Astrocyte (in vitro differentiated cells and primary cell): ENCODE measurements at regions not wholly inside any gene's neighbourhood (a gene's known extent, or its start where the extent isn't known, plus 50 kb on each side); places are given as distances from the start of the nearest gene placed in this dataset.

Experiments
- DNase-seq: peaks from one replicate; pipeline ENCODE4 v3.0.0-alpha.2; 2010; ENCODE audit warnings: low read depth
- FAIRE-seq: peaks from 2 replicates; lab custom pipeline; 2011; peaks lifted over from hg19 to GRCh38; lab: Jason Lieb, UNC
- H2AFZ ChIP-seq: 2 replicates; pipeline ENCODE4 v1.6.0; 2012; ENCODE audit warnings: low read depth, low read length, inconsistent platforms
- H3K27ac ChIP-seq: 2 replicates; pipeline ENCODE4 v1.5.1; 2011; ENCODE audit warnings: low read depth, low read length, inconsistent platforms
- H3K27me3 ChIP-seq: 2 replicates; pipeline ENCODE4 v1.6.0; 2011; ENCODE audit warnings: low read length, inconsistent platforms; ENCODE audit not compliant: insufficient read depth
- H3K36me3 ChIP-seq: 2 replicates; pipeline ENCODE4 v1.5.1; 2011; ENCODE audit warnings: low read length, inconsistent platforms; ENCODE audit not compliant: insufficient read depth
- H3K4me1 ChIP-seq: 2 replicates; pipeline ENCODE4 v1.5.1; 2011; ENCODE audit warnings: low read length, inconsistent platforms; ENCODE audit not compliant: insufficient read depth
- H3K4me2 ChIP-seq: 2 replicates; pipeline ENCODE4 v1.6.0; 2012; ENCODE audit warnings: low read length, inconsistent platforms
- H3K4me3 ChIP-seq: 2 replicates; pipeline ENCODE4 v1.5.1; 2011; ENCODE audit warnings: low read depth, mild to moderate bottlenecking, low read length, inconsistent platforms; ENCODE audit not compliant: insufficient read depth
- H3K79me2 ChIP-seq: 2 replicates; pipeline ENCODE4 v1.6.0; 2012; ENCODE audit warnings: mild to moderate bottlenecking, low read length, inconsistent platforms; ENCODE audit not compliant: insufficient read depth
- H3K9ac ChIP-seq: 2 replicates; pipeline ENCODE4 v1.6.0; 2012; ENCODE audit warnings: mild to moderate bottlenecking, low read length, inconsistent platforms
- H3K9me3 ChIP-seq: 2 replicates; pipeline ENCODE4 v1.5.1; 2012; ENCODE audit warnings: low read depth, mild to moderate bottlenecking, low read length, inconsistent platforms; ENCODE audit not compliant: insufficient read depth
- H4K20me1 ChIP-seq: 2 replicates; pipeline ENCODE4 v1.6.0; 2012; ENCODE audit warnings: low read length, inconsistent platforms; ENCODE audit not compliant: insufficient read depth
- H3K27ac Mint-ChIP-seq: one replicate; pipeline ENCODE4 v1.8.0; 2021; ENCODE audit warnings: mild to moderate bottlenecking, mixed read lengths; ENCODE audit not compliant: unreplicated experiment
- H3K27me3 Mint-ChIP-seq: one replicate; pipeline ENCODE4 v1.8.0; 2021; ENCODE audit warnings: low read depth, mixed read lengths; ENCODE audit not compliant: unreplicated experiment
- H3K36me3 Mint-ChIP-seq: one replicate; pipeline ENCODE4 v1.8.0; 2021; ENCODE audit warnings: low read depth, mixed read lengths; ENCODE audit not compliant: unreplicated experiment
- H3K4me1 Mint-ChIP-seq: one replicate; pipeline ENCODE4 v1.8.0; 2021; ENCODE audit warnings: low read depth, mixed read lengths; ENCODE audit not compliant: unreplicated experiment
- H3K4me3 Mint-ChIP-seq: one replicate; pipeline ENCODE4 v1.8.0; 2021; ENCODE audit warnings: mild to moderate bottlenecking, moderate library complexity, mixed read lengths; ENCODE audit not compliant: unreplicated experiment
- H3K9me3 Mint-ChIP-seq: one replicate; pipeline ENCODE4 v1.8.0; 2021; ENCODE audit warnings: mild to moderate bottlenecking, mixed read lengths; ENCODE audit not compliant: unreplicated experiment
- CTCF ChIP-seq: IDR thresholded peaks from 2 replicates; pipeline ENCODE4 v1.5.1; 2011; ENCODE audit warnings: low read depth, mild to moderate bottlenecking, inconsistent platforms, low read length, moderate library complexity; ENCODE audit not compliant: insufficient read depth
- EZH2 ChIP-seq: IDR thresholded peaks from 2 replicates; pipeline ENCODE4 v1.6.1; 2012; ENCODE audit warnings: mild to moderate bottlenecking, low read length, inconsistent platforms; ENCODE audit not compliant: insufficient read depth

- no peak for TF ChIP-seq CTCF
- TF ChIP-seq EZH2, result no peak
These were observed 269.4 kb upstream of the RAB6C start for GRCh38 chr2:129709956-129710598.

GRCh38 chr2:129710670-129711495 is 268.6 kb upstream of the RAB6C start:
- DNase-seq (no peak), FAIRE-seq (no peak)
- H3K27me3 ChIP-seq, result no peaks in the 10 kb centered on the region
- Mint-ChIP-seq H3K4me3 (no peak overlapping the region), H3K36me3 (no peaks in the 10 kb centered on the region), H3K27ac (no peak overlapping the region), H3K27me3 (peaks cover 5% of the 10 kb centered on the region), H3K4me1 (no peaks in the 10 kb centered on the region), H3K9me3 (no peaks in the 10 kb centered on the region)
- no peak overlapping the region for H3K4me3 ChIP-seq
- H4K20me1 ChIP-seq, result no peaks in the 10 kb centered on the region
- H2AFZ ChIP-seq, result no peak overlapping the region
- no peaks in the 10 kb centered on the region for H3K36me3 ChIP-seq
- H3K79me2 ChIP-seq, result no peaks in the 10 kb centered on the region
- H3K27ac ChIP-seq, result no peak overlapping the region
- H3K9ac ChIP-seq, result no peak overlapping the region
- H3K9me3 ChIP-seq, result no peaks in the 10 kb centered on the region
- TF ChIP-seq EZH2, result no peak
- TF ChIP-seq CTCF, result no peak
- H3K4me1 ChIP-seq, result no peaks in the 10 kb centered on the region
- H3K4me2 ChIP-seq, result no peak overlapping the region

More at GRCh38 chr2:129709956-129710598, 269.4 kb upstream of the RAB6C start:
- Mint-ChIP-seq H3K27me3 (peaks cover 5% of the 10 kb centered on the region), H3K4me1 (no peaks in the 10 kb centered on the region), H3K9me3 (no peaks in the 10 kb centered on the region), H3K4me3 (no peak overlapping the region), H3K36me3 (no peaks in the 10 kb centered on the region), H3K27ac (no peak overlapping the region)
- Histone ChIP-seq H4K20me1 (no peaks in the 10 kb centered on the region), H3K4me1 (no peaks in the 10 kb centered on the region), H3K27me3 (no peaks in the 10 kb centered on the region), H3K9me3 (no peaks in the 10 kb centered on the region), H3K4me2 (no peak overlapping the region), H3K4me3 (no peak overlapping the region), H3K79me2 (no peaks in the 10 kb centered on the region), H3K27ac (no peak overlapping the region), H3K9ac (no peak overlapping the region), H3K36me3 (no peaks in the 10 kb centered on the region), H2AFZ (no peak overlapping the region)
- DNase-seq, result no peak
- no peak for FAIRE-seq
